KMS-11 (cell line): ENCODE measurements at regions not wholly inside any gene's neighbourhood (a gene's known extent, or its start where the extent isn't known, plus 50 kb on each side); places are given as distances from the start of the nearest gene placed in this dataset.

ENCODE experiments used
- H2AFZ ChIP-seq: fragments of 200-600 bp; sonication (generic); 2 replicates; pipeline ENCODE4 v1.6.1; 2016; ENCODE audit warnings: antibody characterized with exemption, mixed run types, low read depth
- H3K27ac ChIP-seq: fragments of 200-600 bp; sonication (generic); 2 replicates; pipeline ENCODE4 v1.6.1; 2016; ENCODE audit warnings: mild to moderate bottlenecking, mixed run types
- H3K27me3 ChIP-seq: fragments of 200-600 bp; sonication (generic); 2 replicates; pipeline ENCODE4 v1.6.1; 2017; ENCODE audit warnings: mild to moderate bottlenecking, low read depth, mixed run types, moderate library complexity; ENCODE audit not compliant: insufficient read depth
- H3K36me3 ChIP-seq: fragments of 200-600 bp; sonication (generic); 2 replicates; pipeline ENCODE4 v1.6.1; 2017; ENCODE audit warnings: mild to moderate bottlenecking, mixed run types; ENCODE audit not compliant: insufficient read depth
- H3K4me1 ChIP-seq: fragments of 200-600 bp; sonication (generic); 2 replicates; pipeline ENCODE4 v1.6.1; 2016; ENCODE audit warnings: mild to moderate bottlenecking, low read depth, mixed run types; ENCODE audit not compliant: poor library complexity, severe bottlenecking
- H3K4me2 ChIP-seq: fragments of 200-600 bp; sonication (generic); 2 replicates; pipeline ENCODE4 v1.7.0; 2016; ENCODE audit warnings: mild to moderate bottlenecking, mixed run types
- H3K4me3 ChIP-seq: fragments of 200-600 bp; sonication (generic); IDR thresholded peaks from 2 replicates; pipeline ENCODE4 v1.6.1; 2017; ENCODE audit warnings: low read depth, low read length, mixed read lengths; ENCODE audit not compliant: insufficient read depth
- H3K79me2 ChIP-seq: fragments of 200-600 bp; sonication (generic); 2 replicates; pipeline ENCODE4 v1.6.1; 2016; ENCODE audit warnings: low read depth, mixed run types; ENCODE audit not compliant: insufficient read depth
- H3K9ac ChIP-seq: fragments of 200-600 bp; sonication (generic); 2 replicates; pipeline ENCODE4 v1.6.1; 2016; ENCODE audit warnings: mild to moderate bottlenecking, mixed run types
- H4K20me1 ChIP-seq: fragments of 200-600 bp; sonication (generic); 2 replicates; pipeline ENCODE4 v1.6.1; 2016; ENCODE audit warnings: mild to moderate bottlenecking, mixed run types; ENCODE audit not compliant: insufficient read depth
- TF ChIP-seq, protein P1 (sequence below): fragments of 200-600 bp; sonication (generic); conservative IDR thresholded peaks from 2 replicates; pipeline ENCODE4 v1.6.1; 2017; ENCODE audit warnings: low read depth, mild to moderate bottlenecking, antibody characterized with exemption, low read length, moderate library complexity, mixed read lengths

DNA sequence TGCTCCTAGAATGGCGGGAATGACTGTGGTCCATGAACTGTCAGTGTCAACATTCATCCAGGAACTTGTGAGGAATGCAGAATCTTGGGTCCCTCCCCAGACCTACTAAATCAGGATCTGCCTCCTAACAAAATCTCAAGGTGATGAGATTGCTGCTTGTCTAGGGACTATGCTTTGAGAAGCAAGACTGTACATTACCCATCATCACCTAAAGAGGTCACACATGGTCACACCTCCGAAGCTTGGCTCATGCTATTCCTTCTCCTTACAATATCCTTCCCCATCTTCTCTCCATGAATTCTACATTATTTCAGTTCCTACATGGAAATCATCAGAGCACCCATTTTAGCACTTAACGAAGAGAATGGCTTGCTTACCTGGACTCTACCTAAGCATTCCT lies 102.3 kb upstream of the JARID2 start:
- H3K36me3 ChIP-seq = no peaks in the 10 kb centered on the region
- no peak overlapping the region for H2AFZ ChIP-seq
- TF ChIP-seq, protein P1, sequence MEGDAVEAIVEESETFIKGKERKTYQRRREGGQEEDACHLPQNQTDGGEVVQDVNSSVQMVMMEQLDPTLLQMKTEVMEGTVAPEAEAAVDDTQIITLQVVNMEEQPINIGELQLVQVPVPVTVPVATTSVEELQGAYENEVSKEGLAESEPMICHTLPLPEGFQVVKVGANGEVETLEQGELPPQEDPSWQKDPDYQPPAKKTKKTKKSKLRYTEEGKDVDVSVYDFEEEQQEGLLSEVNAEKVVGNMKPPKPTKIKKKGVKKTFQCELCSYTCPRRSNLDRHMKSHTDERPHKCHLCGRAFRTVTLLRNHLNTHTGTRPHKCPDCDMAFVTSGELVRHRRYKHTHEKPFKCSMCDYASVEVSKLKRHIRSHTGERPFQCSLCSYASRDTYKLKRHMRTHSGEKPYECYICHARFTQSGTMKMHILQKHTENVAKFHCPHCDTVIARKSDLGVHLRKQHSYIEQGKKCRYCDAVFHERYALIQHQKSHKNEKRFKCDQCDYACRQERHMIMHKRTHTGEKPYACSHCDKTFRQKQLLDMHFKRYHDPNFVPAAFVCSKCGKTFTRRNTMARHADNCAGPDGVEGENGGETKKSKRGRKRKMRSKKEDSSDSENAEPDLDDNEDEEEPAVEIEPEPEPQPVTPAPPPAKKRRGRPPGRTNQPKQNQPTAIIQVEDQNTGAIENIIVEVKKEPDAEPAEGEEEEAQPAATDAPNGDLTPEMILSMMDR = no peak
- no peaks in the 10 kb centered on the region for H4K20me1 ChIP-seq
- H3K4me1 ChIP-seq = no peaks in the 10 kb centered on the region
- H3K4me2 ChIP-seq = no peak overlapping the region
- H3K79me2 ChIP-seq = no peaks in the 10 kb centered on the region
- H3K9ac ChIP-seq = no peak overlapping the region
- no peak overlapping the region for H3K27ac ChIP-seq
- H3K4me3 ChIP-seq = no peak overlapping the region
- no peaks in the 10 kb centered on the region for H3K27me3 ChIP-seq

DNA sequence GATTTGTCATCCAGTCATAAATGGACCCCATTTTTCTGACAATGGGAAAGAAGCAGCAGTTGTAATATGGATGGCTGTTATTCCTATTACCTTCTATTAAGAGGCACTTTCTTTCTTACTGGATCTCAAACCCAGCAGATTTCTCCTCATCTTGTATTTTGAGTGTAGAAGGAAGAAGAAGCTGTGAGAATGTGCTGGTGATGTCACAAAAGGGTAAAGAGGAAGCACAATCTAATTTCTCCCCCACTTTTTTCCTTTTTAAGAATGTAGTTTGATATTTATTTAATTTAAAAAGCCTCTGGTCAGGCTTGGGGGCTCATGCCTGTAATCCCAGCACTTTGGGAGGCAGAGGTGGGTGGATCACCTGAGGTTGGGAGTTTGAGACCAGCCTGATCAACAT lies 100.0 kb upstream of the JARID2 start:
- H3K36me3 ChIP-seq = no peaks in the 10 kb centered on the region
- no peaks in the 10 kb centered on the region for H3K27me3 ChIP-seq
- H4K20me1 ChIP-seq = no peaks in the 10 kb centered on the region
- TF ChIP-seq, protein P1 = no peak
- H3K9ac ChIP-seq = no peak overlapping the region
- no peak overlapping the region for H2AFZ ChIP-seq
- no peak overlapping the region for H3K4me3 ChIP-seq
- H3K27ac ChIP-seq = no peak overlapping the region
- no peaks in the 10 kb centered on the region for H3K79me2 ChIP-seq
- peaks cover 4% of the 10 kb centered on the region for H3K4me1 ChIP-seq
- no peak overlapping the region for H3K4me2 ChIP-seq

DNA sequence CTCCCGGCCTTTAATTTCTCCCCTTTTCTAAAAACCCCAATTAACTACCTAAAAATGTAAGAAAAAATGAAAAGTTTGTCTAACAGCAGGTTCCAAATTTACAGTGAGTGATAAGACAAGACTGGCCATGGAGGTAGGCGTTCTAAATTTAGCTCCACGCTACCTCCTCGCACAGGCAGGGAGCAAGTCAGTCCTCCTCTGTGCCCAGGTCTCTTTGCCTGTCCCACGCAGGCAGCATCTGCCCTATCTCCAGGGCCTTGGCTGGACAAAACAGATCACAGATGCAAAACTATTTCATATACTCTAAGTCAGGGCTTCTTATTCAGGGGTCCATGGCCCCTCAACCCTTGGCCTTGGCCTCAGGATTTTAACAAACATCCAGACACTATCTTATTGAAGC lies 98.0 kb upstream of the JARID2 start:
- H3K27me3 ChIP-seq = no peaks in the 10 kb centered on the region

DNA sequence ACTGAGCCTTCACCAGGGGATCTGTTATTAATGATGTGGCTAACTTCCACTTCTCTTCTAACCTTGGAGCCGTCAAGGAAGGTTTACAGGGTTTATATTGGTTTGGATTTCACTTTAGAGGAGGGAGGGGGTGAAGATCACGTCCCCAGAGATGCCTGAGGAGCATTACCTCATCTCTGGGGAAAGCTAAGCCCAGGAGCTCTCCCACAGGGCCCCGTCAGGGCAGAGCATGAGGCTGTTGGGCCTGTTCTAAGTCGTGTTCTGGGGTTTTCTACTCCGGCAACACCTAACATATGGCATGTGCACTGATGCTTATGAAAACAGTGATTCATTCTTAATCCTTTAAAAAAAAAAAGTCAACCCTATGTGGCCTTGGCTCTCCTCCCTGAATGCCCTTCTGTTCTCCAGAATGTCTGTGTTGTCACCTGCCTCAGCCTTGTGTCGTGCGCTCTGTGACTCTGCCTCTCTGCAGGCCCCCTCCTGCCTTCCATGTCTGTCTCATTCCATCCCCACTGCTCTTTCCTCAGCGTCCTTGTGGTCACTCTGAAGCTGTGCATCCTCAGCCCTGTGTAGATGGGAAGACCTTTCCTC lies 97.4 kb upstream of the JARID2 start:
- Histone ChIP-seq H3K27me3 (no peaks in the 10 kb centered on the region), H3K27ac (no peak overlapping the region), H4K20me1 (no peaks in the 10 kb centered on the region), H3K4me3 (no peak overlapping the region), H3K9ac (no peak overlapping the region), H3K4me1 (peaks cover 14% of the 10 kb centered on the region), H3K79me2 (no peaks in the 10 kb centered on the region), H3K4me2 (no peak overlapping the region), H2AFZ (no peak overlapping the region), H3K36me3 (no peaks in the 10 kb centered on the region)
- TF ChIP-seq, protein P1 = no peak

More for the DNA sequence above, 98.0 kb upstream of the JARID2 start:
- Histone ChIP-seq H3K4me1 (peaks cover 14% of the 10 kb centered on the region), H3K79me2 (no peaks in the 10 kb centered on the region), H3K36me3 (no peaks in the 10 kb centered on the region), H2AFZ (no peak overlapping the region), H3K4me2 (no peak overlapping the region), H3K27ac (no peak overlapping the region), H4K20me1 (no peaks in the 10 kb centered on the region), H3K9ac (no peak overlapping the region), H3K4me3 (no peak overlapping the region)
- TF ChIP-seq, protein P1 = no peak
